Left renal cortex interstitium (tissue), 4 donors: ENCODE measurements at regions not wholly inside any gene's neighbourhood (a gene's known extent, or its start where the extent isn't known, plus 50 kb on each side); places are given as distances from the start of the nearest gene placed in this dataset.
"Not testable (repeated sequence)": the region's sequence is repeated elsewhere in the genome, so short reads cannot be mapped to it uniquely, and the experiment has no call there.

Experiments used
- DNase-seq, 4 donors: peaks; one replicate each; pipeline ENCODE4 v3.0.0-alpha.2; 2013; ENCODE audit warnings: low read depth in 4 of 4, low spot score in 2 of 4, missing footprints in 1 of 4

GRCh38 chr14:30214461-30215090 lies 286.9 kb upstream of the PRKD1 start:
- DNase-seq: peak in 3 of 4 donors; percentile 18 to 19 (median 19)

- DNase-seq: no peak
These were observed 291.3 kb upstream of the PRKD1 start for GRCh38 chr14:30218907-30219306.

GRCh38 chr14:30221546-30221945 lies 293.9 kb upstream of the PRKD1 start:
- DNase-seq: no peak

GRCh38 chr14:30223385-30223785 lies 295.7 kb upstream of the PRKD1 start:
- DNase-seq: no peak

GRCh38 chr14:30223966-30224365 lies 296.3 kb upstream of the PRKD1 start:
- DNase-seq: no peak

- DNase-seq: no peak
These were observed 297.5 kb upstream of the PRKD1 start for GRCh38 chr14:30225176-30225575.

- no peak for DNase-seq
These were observed 299.8 kb upstream of the PRKD1 start for GRCh38 chr14:30227436-30227835.

GRCh38 chr14:30227876-30228275 lies 300.2 kb upstream of the PRKD1 start:
- DNase-seq: no peak

- no peak for DNase-seq
These were observed 303.1 kb upstream of the PRKD1 start for GRCh38 chr14:30230719-30231118.

GRCh38 chr14:30234966-30235365 lies 307.3 kb upstream of the PRKD1 start:
- DNase-seq: no peak

- DNase-seq: no peak
These were observed 307.8 kb upstream of the PRKD1 start for GRCh38 chr14:30235485-30235884.

GRCh38 chr14:30238936-30239335 lies 311.3 kb upstream of the PRKD1 start:
- DNase-seq: no peak

GRCh38 chr14:30240018-30240417 lies 312.4 kb upstream of the PRKD1 start:
- no peak for DNase-seq

GRCh38 chr14:30240685-30241084 lies 313.0 kb upstream of the PRKD1 start:
- DNase-seq: no peak

- DNase-seq: no peak
These were observed 315.1 kb upstream of the PRKD1 start for GRCh38 chr14:30242744-30243143.

- DNase-seq: no peak
These were observed 315.6 kb upstream of the PRKD1 start for GRCh38 chr14:30243207-30243606.

GRCh38 chr14:30243805-30244204 lies 315.2 kb upstream of the G2E3 start:
- no peak for DNase-seq

- DNase-seq: not testable (repeated sequence)
These were observed 314.6 kb upstream of the G2E3 start for GRCh38 chr14:30244348-30244747.

- no peak for DNase-seq
These were observed 307.9 kb upstream of the G2E3 start for GRCh38 chr14:30251017-30251416.

GRCh38 chr14:30251557-30252100 lies 307.3 kb upstream of the G2E3 start:
- no peak for DNase-seq

- DNase-seq: no peak
These were observed 306.8 kb upstream of the G2E3 start for GRCh38 chr14:30252151-30252550.

- no peak for DNase-seq
These were observed 305.9 kb upstream of the G2E3 start for GRCh38 chr14:30252783-30253674.
